GM19372 (cell line): ENCODE measurements at regions not wholly inside any gene's neighbourhood (a gene's known extent, or its start where the extent isn't known, plus 50 kb on each side); places are given as distances from the start of the nearest gene placed in this dataset.

Source experiments
- ATAC-seq: cut with Tn5 transposase; IDR thresholded peaks from one replicate; pipeline ENCODE4 v1.9.1; 2021; ENCODE audit warnings: mild to moderate bottlenecking, low read depth, moderate library complexity; ENCODE audit not compliant: unreplicated experiment

DNA sequence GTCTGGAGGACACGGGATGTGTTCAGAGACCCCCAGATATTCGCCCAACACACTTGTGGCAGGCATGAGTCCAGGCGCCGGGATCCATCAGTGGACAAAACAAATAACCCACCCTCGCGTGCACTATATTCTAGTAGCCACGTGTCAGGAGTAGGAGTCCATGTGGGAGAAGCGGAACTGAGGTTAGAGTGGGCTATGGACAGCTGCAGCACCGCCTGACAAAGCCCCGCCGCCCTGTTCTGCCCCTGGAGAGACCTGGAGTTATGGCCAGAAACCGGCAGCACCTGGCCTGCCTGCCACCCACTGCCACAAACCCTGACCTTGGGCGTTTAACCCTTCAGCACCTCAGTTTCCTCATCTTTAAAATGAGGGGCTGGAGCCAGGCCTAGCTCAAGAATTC lies 181.0 kb upstream of the RNF32 start:
- no peak for ATAC-seq

GRCh38 chr7:156459067-156459466 lies 181.5 kb upstream of the RNF32 start:
- ATAC-seq, result no peak

DNA sequence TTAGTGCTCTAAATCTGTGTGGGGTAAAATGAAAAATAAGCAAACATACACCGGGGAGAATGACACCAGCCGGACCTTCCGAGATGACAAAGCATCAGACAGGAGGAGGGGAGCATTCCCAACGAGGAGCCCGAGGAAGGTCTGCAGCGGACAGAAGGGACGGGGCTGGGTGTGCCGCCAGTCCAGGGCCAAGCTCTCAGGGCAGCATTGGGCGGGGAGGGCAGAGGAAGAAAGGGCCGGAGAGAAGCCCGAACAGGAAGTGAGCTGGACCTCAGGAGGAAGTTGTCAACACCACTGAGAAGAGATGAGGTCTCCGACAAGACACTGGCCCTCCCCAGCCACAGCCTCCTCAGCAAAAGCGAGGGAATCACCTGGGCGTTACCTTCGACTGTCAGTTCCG lies 182.6 kb upstream of the RNF32 start:
- ATAC-seq, result no peak

DNA sequence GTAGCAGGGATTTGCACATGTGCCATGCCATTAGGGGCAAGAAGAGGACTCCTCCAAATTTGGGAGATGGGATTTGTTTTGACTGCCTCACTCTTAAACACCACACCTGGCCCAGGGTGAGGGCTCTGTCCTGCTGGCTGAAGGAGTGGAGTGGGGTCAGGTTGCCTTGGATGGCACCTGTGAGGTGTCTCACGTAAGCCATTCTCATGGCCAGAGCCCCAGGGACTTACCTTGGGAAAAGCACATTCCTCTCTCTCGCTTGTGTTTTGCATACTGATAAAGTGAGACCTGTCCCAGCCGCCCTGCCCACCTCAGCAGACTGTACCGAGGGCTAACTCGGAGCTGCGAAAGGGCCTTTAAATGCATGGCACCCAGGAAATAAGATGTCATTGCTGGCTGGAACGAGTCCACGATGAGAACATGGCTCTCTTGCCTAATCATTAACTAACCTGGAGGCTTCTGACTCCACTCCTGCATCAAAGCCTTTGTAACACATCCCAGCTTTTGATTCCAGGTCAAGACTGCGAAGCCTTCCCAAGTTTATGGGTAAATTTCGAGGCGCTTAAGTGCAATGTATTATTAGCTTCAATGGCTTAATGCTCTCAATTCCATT lies 184.0 kb upstream of the RNF32 start:
- no peak for ATAC-seq

- no peak for ATAC-seq
Measured at GRCh38 chr7:156456032-156456431, 184.5 kb upstream of the RNF32 start.

DNA sequence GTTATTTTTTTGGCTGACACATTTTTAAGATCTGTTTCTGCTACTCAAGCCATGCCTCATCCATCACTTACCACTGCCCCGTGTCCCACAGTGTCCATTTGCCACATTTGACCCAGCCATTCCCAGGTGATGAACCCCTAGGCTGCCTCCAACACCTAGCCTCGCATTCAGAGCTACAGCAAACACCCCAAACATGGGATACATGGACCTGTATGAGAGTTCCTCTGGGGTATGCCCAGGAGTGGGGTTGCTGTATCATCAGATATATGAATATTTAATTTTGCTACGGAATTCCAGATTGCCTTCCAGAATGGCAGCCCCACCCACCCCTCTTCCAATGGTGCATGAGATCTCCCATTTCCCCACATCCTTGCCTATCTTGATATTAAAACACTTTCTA lies 190.1 kb upstream of the RNF32 start:
- ATAC-seq, result no peak

GRCh38 chr7:156448918-156449317 lies 191.7 kb upstream of the RNF32 start:
- ATAC-seq, result no peak

- no peak for ATAC-seq
Measured at GRCh38 chr7:156446990-156447389, 193.6 kb upstream of the RNF32 start.

GRCh38 chr7:156445997-156446761 lies 194.4 kb upstream of the RNF32 start:
- no peak for ATAC-seq

- ATAC-seq, result no peak
Measured at GRCh38 chr7:156442516-156442915, 198.1 kb upstream of the RNF32 start.

GRCh38 chr7:156440456-156440855 lies 200.1 kb upstream of the RNF32 start:
- ATAC-seq, result no peak

- no peak for ATAC-seq
Measured at GRCh38 chr7:156438011-156438410, 202.6 kb upstream of the RNF32 start.

DNA sequence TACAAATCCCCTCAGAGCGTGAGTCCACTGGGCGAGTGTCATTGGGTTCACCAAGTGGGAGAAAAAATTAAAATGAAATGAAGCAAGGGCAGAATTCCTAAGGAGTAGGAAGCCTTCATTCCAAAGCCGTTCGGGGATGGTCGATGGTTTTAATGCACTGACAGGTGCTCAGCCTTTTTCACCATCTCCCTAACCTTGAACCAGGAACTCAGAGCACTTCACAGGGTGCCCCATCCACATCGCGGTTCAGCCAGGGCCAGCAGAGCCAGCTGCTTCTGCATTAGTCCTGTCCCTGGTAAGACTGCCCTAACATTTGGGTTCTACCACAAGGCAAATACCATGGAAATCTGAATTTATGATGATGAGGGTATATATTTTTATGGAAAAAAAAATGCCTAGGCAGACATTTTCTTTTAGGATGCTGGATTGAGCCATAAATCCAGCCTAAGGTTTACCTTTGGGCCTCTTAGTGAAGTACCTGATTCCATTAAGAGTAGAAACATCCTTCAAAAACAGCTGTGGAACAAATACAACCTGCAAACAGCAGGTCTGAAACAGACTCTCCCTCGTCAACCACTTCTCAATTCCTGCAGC lies 203.5 kb upstream of the RNF32 start:
- no peak for ATAC-seq

DNA sequence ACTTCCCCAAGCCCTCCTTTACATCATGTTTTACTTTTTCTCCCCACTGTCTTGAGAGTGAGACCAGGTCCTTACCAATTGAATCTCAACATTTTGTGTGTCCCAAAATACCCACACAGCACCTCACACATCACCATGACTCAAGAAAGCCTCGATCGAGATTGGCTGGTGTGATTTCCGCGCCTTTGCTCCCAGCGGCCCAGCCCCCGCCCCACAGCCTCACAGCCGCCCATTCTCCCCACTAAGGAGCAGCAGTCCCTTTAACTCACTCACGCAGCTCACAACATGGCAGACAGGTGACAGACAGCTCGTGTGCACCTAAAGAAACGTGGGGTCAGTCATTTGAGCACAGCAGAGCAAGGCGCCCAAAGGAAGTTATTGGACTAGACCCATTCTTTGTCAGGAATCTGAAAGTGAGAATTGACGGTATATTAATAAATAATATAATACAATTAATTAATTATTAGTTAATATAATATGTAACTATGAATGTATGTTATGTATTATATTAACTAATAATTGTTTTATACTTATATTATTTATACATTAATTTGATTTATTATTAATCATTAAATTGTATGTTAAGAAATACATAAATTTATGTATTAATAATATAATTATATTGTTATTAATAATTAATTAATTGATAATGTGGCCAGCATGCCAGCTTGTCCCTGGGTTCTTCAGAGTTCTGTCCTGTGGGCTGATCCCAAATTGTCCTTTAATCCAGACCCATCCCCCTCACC lies 204.9 kb upstream of the RNF32 start:
- no peak for ATAC-seq

DNA sequence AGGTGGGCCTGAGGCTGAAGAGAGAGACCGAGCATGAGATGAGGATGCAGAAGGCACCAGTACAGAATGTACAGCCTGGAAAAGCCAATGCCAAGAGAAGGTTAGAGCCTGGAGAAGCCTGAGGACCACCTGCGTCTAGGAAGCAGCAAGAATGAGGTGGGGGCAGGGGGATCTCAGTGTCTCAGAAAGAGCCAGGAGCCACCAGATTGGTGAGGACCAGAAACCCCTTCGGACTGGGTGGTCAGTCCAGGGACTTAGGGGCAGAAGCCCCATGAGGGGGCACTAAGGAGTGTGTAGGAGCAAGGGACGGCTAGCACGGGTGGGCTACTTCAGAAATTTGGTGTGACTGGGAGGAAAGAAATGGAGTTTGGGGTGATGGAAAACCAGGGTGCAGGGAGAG lies 205.9 kb upstream of the RNF32 start:
- no peak for ATAC-seq

- no peak for ATAC-seq
Measured at GRCh38 chr7:156432018-156432417, 208.6 kb upstream of the RNF32 start.

DNA sequence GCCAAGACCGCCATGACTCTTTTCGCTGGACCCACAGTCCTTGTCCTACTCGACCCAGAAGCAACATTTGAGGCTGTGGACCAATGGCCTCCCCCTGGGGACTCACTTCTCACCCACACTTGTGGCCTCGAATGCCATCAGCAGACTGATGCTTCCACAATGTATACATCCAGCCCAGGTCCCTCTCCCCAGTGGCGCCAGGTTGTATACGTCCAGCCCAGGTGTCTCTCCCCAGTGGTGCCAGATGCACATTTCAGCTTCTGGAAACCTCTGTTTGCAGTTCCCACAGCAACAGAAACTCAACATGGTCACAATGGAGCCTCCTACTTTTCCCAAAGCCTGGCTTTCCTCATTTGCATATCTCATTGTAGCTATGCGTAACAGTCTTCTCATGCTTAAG lies 210.5 kb upstream of the RNF32 start:
- ATAC-seq, result no peak

GRCh38 chr7:156429514-156429913 lies 211.1 kb upstream of the RNF32 start:
- ATAC-seq, result no peak

GRCh38 chr7:156423876-156424275 lies 216.7 kb upstream of the RNF32 start:
- ATAC-seq, result no peak

- ATAC-seq, result no peak
Measured at GRCh38 chr7:156420496-156420895, 220.1 kb upstream of the RNF32 start.

GRCh38 chr7:156419782-156420181 lies 220.8 kb upstream of the RNF32 start:
- no peak for ATAC-seq
